HEK293T (cell line): ENCODE measurements at regions not wholly inside any gene's neighbourhood (a gene's known extent, or its start where the extent isn't known, plus 50 kb on each side); places are given as distances from the start of the nearest gene placed in this dataset.

Source experiments
- ARNT ChIP-seq: fragments of 450-650 bp; IDR thresholded peaks from 2 replicates; pipeline ENCODE4 v1.6.1; 2017; ENCODE audit warnings: mild to moderate bottlenecking
- BHLHE40 ChIP-seq: fragments of 450-650 bp; IDR thresholded peaks from 2 replicates; pipeline ENCODE4 v1.6.1; 2016; ENCODE audit warnings: mild to moderate bottlenecking, moderate library complexity, borderline replicate concordance
- FOXA1 ChIP-seq: fragments of 450-650 bp; IDR thresholded peaks from 2 replicates; pipeline ENCODE4 v1.6.1; 2016; ENCODE audit warnings: mild to moderate bottlenecking
- FOXM1 ChIP-seq: fragments of 450-650 bp; IDR thresholded peaks from 2 replicates; pipeline ENCODE4 v1.6.1; 2017; ENCODE audit warnings: mild to moderate bottlenecking, borderline replicate concordance
- L3MBTL2 ChIP-seq: fragments of 450-650 bp; conservative IDR thresholded peaks from 2 replicates; pipeline ENCODE4 v1.6.1; 2016; ENCODE audit warnings: mild to moderate bottlenecking
- LEF1 ChIP-seq: fragments of 450-650 bp; IDR thresholded peaks from 2 replicates; pipeline ENCODE4 v1.6.1; 2017; ENCODE audit warnings: mild to moderate bottlenecking, borderline replicate concordance
- NFRKB ChIP-seq: fragments of 450-650 bp; IDR thresholded peaks from 2 replicates; pipeline ENCODE4 v1.6.1; 2016; ENCODE audit warnings: mild to moderate bottlenecking, moderate library complexity
- SP1 ChIP-seq: fragments of 450-650 bp; IDR thresholded peaks from 2 replicates; pipeline ENCODE4 v1.6.1; 2017
- SUZ12 ChIP-seq: fragments of 450-650 bp; IDR thresholded peaks from 2 replicates; pipeline ENCODE4 v1.6.1; 2016; ENCODE audit warnings: mild to moderate bottlenecking
- TARDBP ChIP-seq: fragments of 450-650 bp; IDR thresholded peaks from 2 replicates; pipeline ENCODE4 v1.6.1; 2016
- ZNF384 ChIP-seq: fragments of 450-650 bp; IDR thresholded peaks from 2 replicates; pipeline ENCODE4 v1.6.1; 2016

- no peak for TF ChIP-seq ARNT
- no peak for TF ChIP-seq SP1
- no peak for TF ChIP-seq BHLHE40
- no peak for TF ChIP-seq L3MBTL2
- TF ChIP-seq NFRKB, result no peak
- TF ChIP-seq ZNF384, result no peak
- no peak for TF ChIP-seq LEF1
- TF ChIP-seq FOXM1, result no peak
- no peak for TF ChIP-seq SUZ12
- TF ChIP-seq TARDBP, result no peak
- no peak for TF ChIP-seq FOXA1
Measured at GRCh38 chr1:55352811-55353180, 137.6 kb upstream of the USP24 start.
